ENCODE measurements at regions not wholly inside any gene's neighbourhood (a gene's known extent, or its start where the extent isn't known, plus 50 kb on each side); places are given as distances from the start of the nearest gene placed in this dataset.

- H3K4me1 ChIP-seq, result peaks cover 14 to 21% (median 18%) of the 10 kb centered on the region in 10 experiments
- no peaks in the 10 kb centered on the region for H3K9me3 ChIP-seq (replicated peaks in 1 of 11)
- no peaks in the 10 kb centered on the region for H4K20me1 ChIP-seq
- no peak overlapping the region for H3K9ac ChIP-seq
- H3K4me3 ChIP-seq, result no peak overlapping the region
- no peaks in the 10 kb centered on the region for H3K36me3 ChIP-seq
- no peaks in the 10 kb centered on the region for H3K27me3 ChIP-seq
- no peak for TF ChIP-seq Cebpa-rat (IDR thresholded peaks at IDR 0.05)
- peak overlapping the region in 10 of 11 experiments; percentile 21 to 70 (median 62); a peak in 14 of 22 replicates for H3K4me2 ChIP-seq
- H3K27ac ChIP-seq, result no peak overlapping the region
Observed at GRCh38 chr7:46290374-46291049, 369.4 kb upstream of the IGFBP3 start.

DNA sequence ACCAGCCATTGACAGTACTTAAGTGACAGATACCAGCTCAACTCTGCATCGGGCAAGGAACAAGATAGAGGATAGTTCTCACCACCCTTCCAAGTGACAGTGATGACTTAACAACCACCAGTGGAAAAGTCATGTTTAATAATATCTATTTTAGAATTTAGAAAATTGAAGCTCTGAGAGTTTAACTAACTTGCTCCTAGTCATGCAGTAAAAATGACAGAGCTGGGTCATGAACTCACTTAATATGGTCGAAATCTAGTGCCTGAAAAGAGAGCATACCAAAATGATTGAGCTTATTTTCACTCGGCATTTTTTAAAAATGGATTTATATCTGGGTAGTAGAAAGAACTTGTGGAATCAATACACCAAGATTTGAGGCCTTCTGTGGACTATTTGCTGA lies 367.8 kb upstream of the IGFBP3 start:
- TF ChIP-seq Cebpa-rat (IDR thresholded peaks at IDR 0.05), result no peak
- Histone ChIP-seq H3K9me3 (replicated peaks in 1 of 11) (no peaks in the 10 kb centered on the region), H3K9ac (no peak overlapping the region), H3K4me1 (peaks cover 14 to 21% (median 18%) of the 10 kb centered on the region in 10 experiments), H4K20me1 (no peaks in the 10 kb centered on the region), H3K4me2 (no peak overlapping the region), H3K27ac (no peak overlapping the region), H3K36me3 (no peaks in the 10 kb centered on the region), H3K27me3 (no peaks in the 10 kb centered on the region), H3K4me3 (no peak overlapping the region)

DNA sequence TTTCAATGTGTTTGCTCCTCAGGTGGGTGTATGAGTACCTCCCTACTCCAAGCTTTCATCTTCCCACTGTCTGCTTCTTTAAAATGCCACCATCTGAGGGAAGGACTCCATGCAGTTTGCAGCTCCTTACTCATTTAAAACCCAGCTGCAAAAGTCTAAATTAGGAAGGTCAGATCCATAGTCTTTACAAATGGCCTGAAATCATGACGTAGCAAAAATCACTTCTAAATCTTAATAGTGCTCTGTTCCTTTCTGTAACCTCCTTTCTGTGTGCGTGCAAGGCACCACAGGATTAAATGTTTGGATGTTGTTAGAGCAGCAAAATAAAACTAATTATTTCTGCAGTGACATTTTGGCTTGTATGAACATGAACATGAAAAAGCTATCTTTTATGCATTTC lies 366.9 kb upstream of the IGFBP3 start:
- Histone ChIP-seq H3K27ac (no peak overlapping the region), H3K4me2 (no peak overlapping the region), H3K4me3 (no peak overlapping the region), H3K36me3 (no peaks in the 10 kb centered on the region), H4K20me1 (no peaks in the 10 kb centered on the region), H3K9me3 (replicated peaks in 1 of 11) (no peaks in the 10 kb centered on the region), H3K9ac (no peak overlapping the region), H3K4me1 (peaks cover 14 to 21% (median 18%) of the 10 kb centered on the region in 10 experiments), H3K27me3 (no peaks in the 10 kb centered on the region)
- TF ChIP-seq Cebpa-rat (IDR thresholded peaks at IDR 0.05), result no peak

DNA sequence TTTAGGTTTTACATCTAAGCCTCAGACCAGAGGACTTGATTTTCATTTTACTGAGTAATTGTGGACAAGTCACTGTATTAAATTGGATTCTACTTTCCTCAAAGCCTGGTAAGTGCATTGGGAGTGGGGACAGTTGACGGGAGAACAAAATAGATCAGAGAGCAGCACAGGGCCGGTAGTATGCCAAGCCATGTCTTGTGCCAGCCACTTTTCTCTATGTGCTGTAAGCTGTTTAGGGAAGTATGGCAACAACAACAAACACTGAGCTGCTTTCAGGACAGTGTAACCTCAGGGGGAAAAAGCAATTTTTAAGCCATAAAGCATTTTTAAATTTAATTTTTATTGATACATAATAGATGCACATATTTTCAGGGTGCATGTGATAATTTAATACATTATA lies 365.9 kb upstream of the IGFBP3 start:
- H3K27me3 ChIP-seq, result no peaks in the 10 kb centered on the region
- no peak overlapping the region for H3K4me3 ChIP-seq
- no peaks in the 10 kb centered on the region for H3K36me3 ChIP-seq
- H3K9me3 ChIP-seq (replicated peaks in 1 of 11), result no peaks in the 10 kb centered on the region
- no peaks in the 10 kb centered on the region for H4K20me1 ChIP-seq
- TF ChIP-seq Cebpa-rat (IDR thresholded peaks at IDR 0.05), result no peak
- no peak overlapping the region for H3K4me2 ChIP-seq
- peaks cover 10 to 16% (median 13%) of the 10 kb centered on the region in 10 experiments for H3K4me1 ChIP-seq
- H3K27ac ChIP-seq, result no peak overlapping the region
- H3K9ac ChIP-seq, result no peak overlapping the region

- no peak for TF ChIP-seq Cebpa-rat (IDR thresholded peaks at IDR 0.05)
- Histone ChIP-seq H3K4me1 (peaks cover 4 to 10% (median 7%) of the 10 kb centered on the region in 10 experiments; a peak in 19 of 20 replicates), H3K27ac (no peak overlapping the region), H3K9ac (no peak overlapping the region), H3K36me3 (no peaks in the 10 kb centered on the region), H3K4me2 (no peak overlapping the region), H3K9me3 (replicated peaks in 1 of 11) (no peaks in the 10 kb centered on the region), H3K4me3 (no peak overlapping the region), H4K20me1 (no peaks in the 10 kb centered on the region), H3K27me3 (no peaks in the 10 kb centered on the region)
Observed at GRCh38 chr7:46286356-46286755, 365.3 kb upstream of the IGFBP3 start.

DNA sequence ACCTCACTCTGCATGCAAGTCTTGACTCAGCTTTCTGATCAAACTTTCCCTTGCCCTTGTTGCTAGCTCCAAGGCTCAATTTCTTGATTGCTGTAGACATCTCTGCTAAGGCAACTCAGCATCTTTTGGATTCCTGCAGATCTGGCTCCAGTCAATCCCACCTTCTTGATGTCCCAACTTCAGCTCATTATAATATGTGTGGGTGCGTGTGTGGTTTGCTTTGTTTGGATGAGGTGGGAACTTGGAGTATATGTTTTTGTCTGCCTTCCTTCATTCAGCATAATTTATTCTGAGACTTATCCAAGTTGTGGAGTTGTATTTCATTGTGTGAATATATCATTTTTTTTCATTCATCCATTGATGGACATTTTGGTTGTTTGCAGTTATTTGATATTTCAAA lies 364.8 kb upstream of the IGFBP3 start:
- no peak overlapping the region for H3K4me2 ChIP-seq
- H3K9ac ChIP-seq, result no peak overlapping the region
- no peaks in the 10 kb centered on the region for H3K9me3 ChIP-seq (replicated peaks in 1 of 11)
- no peaks in the 10 kb centered on the region for H3K27me3 ChIP-seq
- no peak overlapping the region for H3K27ac ChIP-seq
- no peaks in the 10 kb centered on the region for H4K20me1 ChIP-seq
- H3K4me3 ChIP-seq, result no peak overlapping the region
- no peaks in the 10 kb centered on the region for H3K36me3 ChIP-seq
- no peak for TF ChIP-seq Cebpa-rat (IDR thresholded peaks at IDR 0.05)
- H3K4me1 ChIP-seq, result peaks cover 0 to 5% (median 2%) of the 10 kb centered on the region in 10 experiments; a peak in 15 of 20 replicates

- Histone ChIP-seq H3K4me2 (no peak overlapping the region), H4K20me1 (no peaks in the 10 kb centered on the region), H3K9ac (no peak overlapping the region), H3K27me3 (no peaks in the 10 kb centered on the region), H3K9me3 (replicated peaks in 1 of 11) (no peaks in the 10 kb centered on the region), H3K27ac (no peak overlapping the region), H3K4me1 (no peaks in the 10 kb centered on the region), H3K36me3 (no peaks in the 10 kb centered on the region), H3K4me3 (no peak overlapping the region)
- no peak for TF ChIP-seq Cebpa-rat (IDR thresholded peaks at IDR 0.05)
Observed at GRCh38 chr7:46283852-46284251, 362.8 kb upstream of the IGFBP3 start.

DNA sequence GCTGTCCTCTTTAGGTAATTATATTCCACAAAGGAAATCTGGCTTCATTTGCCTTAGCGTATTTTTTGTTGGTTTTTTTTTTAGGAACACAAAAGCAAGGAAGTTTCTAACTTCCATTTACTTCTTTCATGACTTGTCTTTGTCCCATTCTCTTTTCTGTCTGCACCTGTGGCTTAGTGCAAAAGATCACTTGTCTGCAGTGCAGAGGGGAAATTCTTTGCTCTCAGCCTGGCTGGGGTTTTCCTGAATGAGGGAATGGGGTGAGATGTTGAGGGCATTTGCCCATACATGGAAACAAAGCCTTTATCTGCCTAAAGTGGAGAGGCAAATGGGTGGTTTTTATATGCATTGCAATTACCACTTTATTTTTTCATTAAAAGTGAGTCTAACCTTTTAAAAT lies 361.1 kb upstream of the IGFBP3 start:
- no peak for TF ChIP-seq Cebpa-rat (IDR thresholded peaks at IDR 0.05)
- H3K4me1 ChIP-seq, result no peaks in the 10 kb centered on the region
- H3K4me2 ChIP-seq, result no peak overlapping the region
- H4K20me1 ChIP-seq, result no peaks in the 10 kb centered on the region
- H3K4me3 ChIP-seq, result no peak overlapping the region
- no peak overlapping the region for H3K27ac ChIP-seq
- H3K36me3 ChIP-seq, result no peaks in the 10 kb centered on the region
- H3K27me3 ChIP-seq, result no peaks in the 10 kb centered on the region
- H3K9ac ChIP-seq, result no peak overlapping the region
- peaks cover 0 to 3% (median 0%) of the 10 kb centered on the region in 11 experiments; a peak in 1 of 22 replicates for H3K9me3 ChIP-seq (replicated peaks in 1 of 11)

GRCh38 chr7:46281071-46281470 lies 360.0 kb upstream of the IGFBP3 start:
- Histone ChIP-seq H3K9ac (no peak overlapping the region), H3K9me3 (replicated peaks in 1 of 11) (peaks cover 0 to 4% (median 0%) of the 10 kb centered on the region in 11 experiments; a peak in 1 of 22 replicates), H3K27me3 (no peaks in the 10 kb centered on the region), H3K36me3 (no peaks in the 10 kb centered on the region), H3K27ac (no peak overlapping the region), H3K4me3 (no peak overlapping the region), H3K4me1 (no peaks in the 10 kb centered on the region), H4K20me1 (no peaks in the 10 kb centered on the region), H3K4me2 (no peak overlapping the region)
- TF ChIP-seq Cebpa-rat (IDR thresholded peaks at IDR 0.05), result no peak

- Histone ChIP-seq H4K20me1 (no peaks in the 10 kb centered on the region), H3K4me1 (no peaks in the 10 kb centered on the region), H3K4me3 (no peak overlapping the region), H3K27me3 (no peaks in the 10 kb centered on the region), H3K4me2 (no peak overlapping the region), H3K27ac (no peak overlapping the region), H3K9me3 (replicated peaks in 1 of 11) (peaks cover 0 to 4% (median 0%) of the 10 kb centered on the region in 11 experiments; a peak in 1 of 22 replicates), H3K36me3 (no peaks in the 10 kb centered on the region), H3K9ac (no peak overlapping the region)
- no peak for TF ChIP-seq Cebpa-rat (IDR thresholded peaks at IDR 0.05)
Observed at GRCh38 chr7:46279290-46279689, 358.2 kb upstream of the IGFBP3 start.
